Activated CD4-positive, CD25-positive, alpha-beta regulatory T cell treated with anti-CD3 and anti-CD28 coated beads, Interleukin-2, amount 50 U/mL, for 72 hours (primary cell): ENCODE measurements at regions not wholly inside any gene's neighbourhood (a gene's known extent, or its start where the extent isn't known, plus 50 kb on each side); places are given as distances from the start of the nearest gene placed in this dataset.

Experiments
- DNase-seq: peaks from one replicate; pipeline ENCODE4 v3.0.0; 2021

GRCh38 chr4:136920092-136920881 lies 612.0 kb downstream of the PCDH18 start:
- no peak for DNase-seq

DNA sequence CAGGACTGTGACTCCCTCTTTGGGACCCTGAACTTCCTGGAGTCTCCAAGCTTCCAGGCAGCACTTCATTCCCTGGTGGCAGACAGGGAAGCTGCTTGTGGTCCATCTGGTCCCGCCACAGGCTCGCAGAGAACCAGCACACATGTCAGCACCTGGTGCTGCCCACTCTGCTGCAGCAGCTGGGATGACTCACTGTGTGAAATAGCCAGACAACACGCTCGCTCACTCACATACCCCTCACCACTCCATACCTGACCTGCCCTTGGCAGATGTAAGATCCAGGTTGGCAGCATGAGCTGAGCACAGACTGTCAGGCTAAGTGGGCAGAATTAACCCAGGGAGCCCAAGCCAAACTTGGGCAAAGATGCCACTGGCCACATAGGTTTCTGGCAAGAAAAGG lies 613.5 kb downstream of the PCDH18 start:
- no peak for DNase-seq

DNA sequence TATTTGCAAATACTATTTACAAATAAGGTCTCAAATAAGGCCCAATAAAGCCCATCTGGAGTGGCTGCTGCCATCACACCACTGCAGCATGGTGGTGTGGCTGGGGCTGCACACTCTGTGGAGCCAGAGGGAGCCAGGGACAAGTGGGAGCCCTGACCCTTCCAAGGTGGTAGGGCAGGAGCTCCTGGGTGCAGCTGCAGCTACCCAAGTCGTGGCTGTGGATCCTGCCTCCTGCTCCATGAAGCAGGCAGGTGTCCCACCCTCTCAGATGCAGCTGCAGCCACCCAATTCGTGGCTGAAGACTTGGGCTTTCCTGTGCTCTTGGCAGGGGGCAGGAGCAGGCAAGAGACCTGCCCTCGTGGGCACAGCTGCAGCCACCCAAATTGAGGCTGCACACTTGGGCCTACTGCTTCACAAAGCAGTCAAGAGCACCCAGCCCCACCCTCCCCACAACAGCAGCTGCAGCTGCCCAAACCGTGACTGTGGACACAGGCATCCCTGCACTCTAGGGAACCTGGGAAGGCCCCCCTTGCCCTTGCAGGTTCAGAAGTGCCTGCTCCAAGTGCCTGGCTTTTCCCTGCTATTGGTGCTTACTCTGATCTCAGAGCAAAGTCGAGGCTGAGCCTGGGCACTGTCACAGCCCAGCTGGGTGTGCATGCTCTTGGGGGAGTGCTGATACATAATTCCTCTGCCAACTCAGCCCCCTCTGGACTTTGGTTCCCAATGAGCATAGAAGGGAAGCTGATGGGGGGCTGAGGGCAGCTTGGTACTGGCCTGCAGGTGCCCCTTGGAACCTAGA lies 614.8 kb downstream of the PCDH18 start:
- no peak for DNase-seq

DNA sequence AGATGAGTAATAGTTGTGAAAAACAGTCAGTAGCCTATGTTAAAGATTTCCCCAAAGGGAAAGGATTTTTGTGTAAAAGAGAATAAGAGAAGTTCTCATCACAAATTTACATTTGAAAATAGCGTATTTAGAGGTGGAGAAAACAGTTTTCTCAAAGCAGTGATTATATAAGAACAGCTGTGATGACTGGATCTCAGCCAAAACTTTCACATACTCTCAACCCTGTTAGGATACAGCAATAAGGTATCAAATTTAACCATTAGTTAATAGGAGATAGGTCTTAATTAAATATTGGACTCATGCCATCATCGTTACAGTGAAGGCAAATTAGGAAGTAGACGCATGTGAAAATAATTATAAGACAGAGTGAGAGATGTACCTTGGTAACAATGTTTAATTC lies 622.7 kb downstream of the PCDH18 start:
- no peak for DNase-seq

GRCh38 chr4:136908122-136908521 lies 624.2 kb downstream of the PCDH18 start:
- DNase-seq = no peak

DNA sequence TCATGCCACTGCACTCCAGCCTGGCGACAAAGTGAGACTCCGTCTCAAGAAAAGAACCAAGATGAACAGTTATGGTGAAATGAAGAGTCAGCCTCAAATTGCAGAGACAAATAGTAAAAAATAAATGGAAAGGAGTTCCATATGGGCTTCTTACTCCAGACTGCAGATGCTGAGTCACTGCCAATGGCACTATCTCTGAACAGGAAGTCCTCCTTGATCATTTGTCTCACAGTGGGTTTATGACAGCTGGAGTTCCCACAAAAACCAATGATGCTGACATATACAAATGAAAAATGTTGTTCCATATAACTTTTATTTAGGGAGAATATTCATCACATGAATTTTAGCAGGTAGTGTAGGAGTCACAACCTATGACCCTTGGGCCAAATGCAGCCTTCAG lies 631.6 kb downstream of the PCDH18 start:
- DNase-seq = no peak

DNA sequence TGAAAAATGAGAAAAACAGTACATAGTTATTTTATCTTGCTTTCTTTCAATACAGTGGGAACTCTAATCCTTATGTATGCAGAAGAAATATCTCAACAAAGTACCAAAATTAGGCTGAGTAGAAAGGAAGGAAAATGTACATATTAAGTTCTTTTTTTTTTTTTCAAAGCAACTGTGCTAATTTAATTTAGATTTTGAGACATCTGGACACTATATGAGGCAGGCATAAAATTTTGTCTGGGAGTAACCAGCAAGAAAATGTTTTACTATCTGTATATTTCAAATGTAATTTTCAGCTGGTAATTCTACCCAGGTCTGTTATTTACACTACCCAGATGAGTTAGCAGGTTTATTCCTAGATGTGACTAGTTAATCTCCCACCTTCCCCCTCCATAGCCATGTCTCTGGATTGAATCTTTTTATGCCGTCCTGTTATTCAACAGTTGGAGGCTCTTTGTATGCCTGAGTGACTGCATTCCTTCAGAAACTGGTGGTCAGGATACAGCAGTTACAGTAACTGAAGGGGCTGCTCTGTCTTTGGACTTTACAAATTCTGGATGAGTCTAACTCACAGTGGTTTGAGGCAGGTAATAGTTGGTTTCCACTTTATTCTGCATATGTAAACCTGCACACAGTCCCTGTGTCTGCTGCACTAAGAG lies 633.6 kb downstream of the PCDH18 start:
- DNase-seq = no peak

DNA sequence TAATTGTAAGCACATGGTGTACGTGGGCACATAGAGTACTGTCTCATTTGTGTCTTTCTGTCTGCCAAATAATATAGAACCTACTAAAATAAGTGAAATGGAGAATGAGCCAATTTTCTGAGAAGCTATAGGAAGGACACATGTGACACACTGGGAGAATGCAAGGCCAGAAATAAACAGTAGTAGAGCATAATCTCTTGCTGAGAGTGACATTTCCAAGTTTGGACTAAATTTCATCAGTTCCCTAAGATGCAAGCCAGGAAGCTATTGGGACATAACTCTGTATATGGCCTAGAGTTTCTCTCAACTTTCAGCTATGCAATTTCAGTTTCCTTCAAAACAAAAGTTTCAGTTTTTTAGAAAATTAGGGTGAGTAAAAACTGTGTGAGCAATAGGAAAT lies 638.7 kb downstream of the PCDH18 start:
- no peak for DNase-seq

DNA sequence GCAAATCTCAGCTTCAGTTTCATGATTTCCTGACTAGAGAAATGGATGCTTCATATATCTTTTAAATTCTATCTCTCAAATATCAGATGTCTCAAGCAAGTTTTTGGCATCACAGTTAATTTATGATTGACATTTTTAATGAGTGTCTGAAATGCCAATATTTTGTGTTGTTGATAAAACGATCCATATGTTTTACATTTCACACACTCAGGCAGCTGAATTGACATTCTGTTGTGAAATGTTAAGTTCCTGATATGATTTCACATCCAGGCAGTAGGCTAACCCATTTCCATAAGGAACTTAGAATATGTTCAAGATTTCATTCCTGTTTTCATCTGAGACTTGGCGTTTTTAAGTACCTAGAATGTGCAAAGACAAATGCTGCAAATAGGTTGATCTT lies 650.6 kb downstream of the PCDH18 start:
- no peak for DNase-seq

DNA sequence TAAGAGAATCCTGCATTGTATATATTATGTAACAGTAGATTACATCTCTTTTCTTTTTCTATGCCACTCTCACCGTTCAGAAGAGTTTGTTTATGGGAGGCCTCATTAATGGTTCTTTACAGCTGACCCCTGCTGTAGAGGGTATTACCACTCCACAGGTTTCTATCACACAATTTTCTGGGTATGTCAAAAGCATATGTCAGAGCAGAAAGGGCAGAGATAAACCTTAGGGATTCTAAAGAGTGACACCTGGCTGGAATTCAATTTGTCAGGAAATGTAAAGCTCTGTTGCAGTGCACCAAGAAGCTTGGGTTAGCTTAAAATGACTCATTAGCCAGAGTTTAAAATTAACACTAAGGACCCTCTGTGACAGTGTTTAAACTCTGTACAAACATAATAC lies 658.7 kb downstream of the PCDH18 start:
- no peak for DNase-seq

DNA sequence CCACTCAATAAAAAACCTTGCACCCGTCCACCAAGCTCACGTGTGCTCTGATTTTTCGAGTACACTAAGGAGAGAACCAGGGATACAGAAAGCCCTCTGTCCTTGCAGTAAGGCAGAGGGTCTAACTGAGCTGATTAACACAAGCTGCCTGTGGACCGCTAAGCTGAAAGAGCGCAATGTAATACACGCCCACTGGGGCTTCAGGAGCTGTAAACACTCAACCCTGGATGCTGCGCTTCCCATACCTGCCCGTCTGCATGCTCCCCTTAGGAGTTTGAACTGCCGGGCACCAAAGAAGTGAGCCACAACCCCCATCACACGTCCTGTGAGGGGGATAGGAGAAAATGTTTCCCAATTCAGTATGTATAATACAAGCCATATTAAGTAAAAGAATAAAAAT lies 664.8 kb downstream of the PCDH18 start:
- DNase-seq = no peak

DNA sequence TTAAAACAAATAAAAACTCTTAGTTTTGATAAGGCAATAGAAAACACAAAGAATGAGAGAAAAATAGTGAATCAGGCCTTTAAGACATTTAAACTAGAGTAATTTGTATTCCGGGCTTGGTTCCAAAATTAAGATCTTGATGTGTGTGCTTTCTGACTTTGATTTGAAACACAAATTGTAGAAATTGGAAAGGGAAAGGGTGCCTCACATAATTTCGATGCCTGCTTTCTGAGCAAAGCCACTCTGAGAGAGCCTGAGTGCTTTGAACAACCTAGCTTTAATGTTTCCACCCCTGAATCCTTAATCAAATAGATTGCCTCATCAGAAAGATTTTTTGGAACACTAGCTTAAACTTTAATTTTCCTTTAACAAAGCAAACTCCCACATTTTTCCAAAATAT lies 666.8 kb downstream of the PCDH18 start:
- DNase-seq = no peak

GRCh38 chr4:136864604-136865185 lies 667.6 kb downstream of the PCDH18 start:
- DNase-seq = no peak

DNA sequence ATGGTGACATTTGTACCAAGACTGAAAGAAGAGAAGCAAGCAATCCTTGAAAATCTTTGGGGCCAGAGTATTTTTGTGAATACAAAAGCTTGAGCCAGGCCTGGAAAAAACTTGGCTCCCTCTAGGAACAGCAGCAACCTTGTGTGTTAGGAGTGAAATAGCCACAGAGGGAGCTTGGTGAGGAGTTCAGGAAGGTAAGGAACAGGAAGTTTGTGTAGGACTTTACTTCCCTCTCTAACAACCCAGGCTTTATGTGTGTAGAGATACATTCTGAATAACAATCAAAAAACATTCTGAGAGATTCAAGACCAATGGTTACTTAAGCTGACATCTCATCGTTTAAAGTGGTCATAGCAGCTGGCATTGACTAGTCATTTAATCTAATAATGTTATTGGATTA lies 668.5 kb downstream of the PCDH18 start:
- no peak for DNase-seq

- no peak for DNase-seq
Measured at GRCh38 chr4:136862653-136863052, 669.6 kb downstream of the PCDH18 start.

DNA sequence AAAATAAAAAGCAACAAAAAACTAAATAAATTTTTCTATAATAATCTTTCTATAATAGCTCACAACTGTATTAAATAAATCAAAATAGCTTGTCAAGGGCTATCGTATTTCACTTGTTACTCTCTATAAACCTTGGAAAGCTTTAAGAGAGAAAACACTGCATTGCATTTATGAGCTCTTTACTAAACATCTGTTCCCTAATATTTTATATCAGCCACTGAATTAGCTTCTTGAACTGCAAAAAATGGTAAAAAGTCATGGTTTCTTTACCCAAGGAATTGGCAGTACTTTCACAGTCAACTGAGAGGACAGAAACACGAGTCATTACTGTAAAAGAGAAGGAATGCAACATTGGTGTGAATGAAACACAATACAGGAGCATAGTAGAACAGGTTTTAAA lies 671.2 kb downstream of the PCDH18 start:
- DNase-seq = no peak

DNA sequence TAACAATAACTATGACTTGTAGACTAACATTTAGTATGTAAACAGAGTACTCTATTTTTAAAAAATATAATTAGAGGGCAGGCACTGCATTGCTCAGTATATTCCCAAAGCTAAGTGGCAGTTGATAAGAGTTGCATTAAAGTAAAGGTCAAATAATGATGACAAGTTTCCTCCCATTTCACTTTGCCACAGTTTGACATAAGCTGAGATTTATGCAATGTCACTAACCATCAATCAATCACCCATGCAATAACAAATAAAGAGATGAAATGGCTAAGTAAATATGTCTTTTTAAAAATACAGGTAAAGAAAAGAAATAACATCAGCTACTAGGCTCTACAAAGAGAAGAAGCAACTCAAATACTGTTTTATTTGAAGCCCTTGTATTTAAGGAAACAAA lies 673.4 kb downstream of the PCDH18 start:
- no peak for DNase-seq

- no peak for DNase-seq
Measured at GRCh38 chr4:136855886-136856285, 676.4 kb downstream of the PCDH18 start.

- no peak for DNase-seq
Measured at GRCh38 chr4:136850446-136850845, 681.8 kb downstream of the PCDH18 start.

- DNase-seq = no peak
Measured at GRCh38 chr4:136847881-136848621, 684.2 kb downstream of the PCDH18 start.

- DNase-seq = no peak
Measured at GRCh38 chr4:136841526-136841925, 690.8 kb downstream of the PCDH18 start.

GRCh38 chr4:136838607-136839006 lies 693.7 kb downstream of the PCDH18 start:
- no peak for DNase-seq

DNA sequence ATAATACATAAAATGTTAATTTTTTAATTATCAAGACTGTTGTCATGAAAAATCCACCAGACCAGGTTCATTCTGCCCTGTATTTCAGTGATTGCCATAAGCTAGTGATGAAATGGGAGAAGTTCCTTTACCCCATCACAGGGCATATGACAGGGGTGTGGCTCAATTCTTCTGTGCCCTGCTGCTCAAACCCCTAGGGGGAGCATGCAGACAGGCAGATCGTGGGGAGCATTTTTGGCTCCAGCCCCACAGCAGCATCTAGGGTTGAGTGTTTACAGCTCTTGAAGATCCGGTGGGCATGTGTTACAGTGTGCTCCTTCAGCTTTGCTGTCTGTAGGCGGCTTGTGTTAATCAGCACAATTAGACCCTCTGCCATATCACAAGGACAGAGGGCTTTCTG lies 700.7 kb downstream of the PCDH18 start:
- DNase-seq = no peak
